Lung (tissue), 11 donors: ENCODE measurements at regions not wholly inside any gene's neighbourhood (a gene's known extent, or its start where the extent isn't known, plus 50 kb on each side); places are given as distances from the start of the nearest gene placed in this dataset.
A peak's percentile ranks its signal among the peaks of the same experiment; 100 is the strongest.

ENCODE experiments used
- ATAC-seq: fragments of 200-7000 bp; cut with Tn5 transposase; one replicate; pipeline ENCODE4 v1.9.1; 2020; ENCODE audit warnings: moderate number of reproducible peaks; ENCODE audit not compliant: insufficient read depth, low FRiP score
- DNase-seq, 3 donors: peaks; one replicate each; pipeline ENCODE4 v3.0.0-alpha.2; 2013 to 2017
- H3K27ac ChIP-seq, 2 donors: one replicate each; pipeline ENCODE4 v1.5.1; 2013; ENCODE audit warnings: mild to moderate bottlenecking in 2 of 2, moderate library complexity in 2 of 2, control low read depth in 1 of 2, inconsistent platforms in 1 of 2, low read depth in 1 of 2, low read length in 1 of 2
- H3K27me3 ChIP-seq, 3 donors: one replicate each; pipeline ENCODE4 v1.5.1; 2013; ENCODE audit warnings: low read length in 2 of 3; ENCODE audit not compliant: control insufficient read depth in 3 of 3, insufficient read depth in 3 of 3
- H3K36me3 ChIP-seq, 4 donors: one replicate each; pipeline ENCODE4 v1.5.1; 2013; ENCODE audit warnings: low read length in 4 of 4, mild to moderate bottlenecking in 1 of 4, moderate library complexity in 1 of 4; ENCODE audit not compliant: control insufficient read depth in 4 of 4, insufficient read depth in 4 of 4
- H3K4me1 ChIP-seq, 5 donors: one replicate each; pipeline ENCODE4 v1.5.1; 2013; ENCODE audit warnings: low read length in 5 of 5, mild to moderate bottlenecking in 2 of 5, moderate library complexity in 1 of 5; ENCODE audit not compliant: control insufficient read depth in 5 of 5, insufficient read depth in 5 of 5
- H3K4me3 ChIP-seq: one replicate; pipeline ENCODE4 v1.5.1; 2013; ENCODE audit warnings: mild to moderate bottlenecking, control low read depth, moderate library complexity
- H3K9ac ChIP-seq, 2 donors: one replicate each; pipeline ENCODE4 v1.5.1; 2013; ENCODE audit warnings: low read length in 2 of 2, control low read depth in 1 of 2; ENCODE audit not compliant: insufficient read depth in 1 of 2
- H3K9me3 ChIP-seq, 4 donors: one replicate each; pipeline ENCODE4 v1.5.1; 2013; ENCODE audit warnings: low read length in 3 of 4, mild to moderate bottlenecking in 1 of 4, moderate library complexity in 1 of 4; ENCODE audit not compliant: control insufficient read depth in 4 of 4, insufficient read depth in 3 of 4
- WGBS, 2 donors: extraction: QIAGEN DNeasy Blood & Tissue Kit; methylation state at CpG; one replicate each; pipeline ENCODE4 v1.1.7; 2013; 5-methylcytosine and 5-hydroxymethylcytosine counted together
- TF ChIP-seq, protein P1 (sequence below): IDR thresholded peaks from 2 replicates; pipeline ENCODE4 v1.5.1; 2012; ENCODE audit warnings: mild to moderate bottlenecking; ENCODE audit errors: control extremely low read depth, extremely low read depth
- donor health status: control.
- donor health status: control.
- donor health status: Bipolar disorder and iron deficiency.
- donor health status: healthy.
- donor health status: DM: yes; HTN: yes; CAD: no.

DNA sequence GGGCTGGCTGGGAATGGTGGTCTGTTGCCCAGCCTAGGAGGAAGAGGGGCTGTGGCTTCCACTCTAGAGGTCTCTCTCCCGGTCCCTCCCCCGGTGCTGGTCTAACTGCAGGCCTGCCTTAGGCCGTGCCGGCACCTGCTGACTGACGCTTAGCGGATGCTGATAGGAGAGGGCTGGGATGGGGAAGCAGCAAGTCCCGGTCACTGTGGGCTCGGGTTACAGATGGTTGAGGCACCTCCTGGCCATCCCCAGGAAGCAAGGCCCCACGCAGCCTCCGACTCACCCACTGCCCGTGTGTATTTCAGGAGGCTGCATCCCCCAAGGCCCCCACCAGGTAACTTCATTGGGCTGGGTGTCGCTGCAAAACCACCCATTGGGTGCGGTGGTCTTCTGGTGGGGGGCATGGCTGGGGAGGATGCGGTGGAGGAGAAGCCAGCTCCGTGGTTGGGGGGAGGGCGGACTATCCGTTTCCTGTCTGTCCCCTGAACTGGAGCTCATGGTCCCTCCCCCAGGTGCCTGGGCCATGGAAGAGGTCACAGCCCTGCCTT, 278.9 kb downstream of the SEC14L1 start:
- no peak overlapping the region for H3K9ac ChIP-seq
- no peaks in the 10 kb centered on the region for H3K9me3 ChIP-seq
- TF ChIP-seq, protein P1, sequence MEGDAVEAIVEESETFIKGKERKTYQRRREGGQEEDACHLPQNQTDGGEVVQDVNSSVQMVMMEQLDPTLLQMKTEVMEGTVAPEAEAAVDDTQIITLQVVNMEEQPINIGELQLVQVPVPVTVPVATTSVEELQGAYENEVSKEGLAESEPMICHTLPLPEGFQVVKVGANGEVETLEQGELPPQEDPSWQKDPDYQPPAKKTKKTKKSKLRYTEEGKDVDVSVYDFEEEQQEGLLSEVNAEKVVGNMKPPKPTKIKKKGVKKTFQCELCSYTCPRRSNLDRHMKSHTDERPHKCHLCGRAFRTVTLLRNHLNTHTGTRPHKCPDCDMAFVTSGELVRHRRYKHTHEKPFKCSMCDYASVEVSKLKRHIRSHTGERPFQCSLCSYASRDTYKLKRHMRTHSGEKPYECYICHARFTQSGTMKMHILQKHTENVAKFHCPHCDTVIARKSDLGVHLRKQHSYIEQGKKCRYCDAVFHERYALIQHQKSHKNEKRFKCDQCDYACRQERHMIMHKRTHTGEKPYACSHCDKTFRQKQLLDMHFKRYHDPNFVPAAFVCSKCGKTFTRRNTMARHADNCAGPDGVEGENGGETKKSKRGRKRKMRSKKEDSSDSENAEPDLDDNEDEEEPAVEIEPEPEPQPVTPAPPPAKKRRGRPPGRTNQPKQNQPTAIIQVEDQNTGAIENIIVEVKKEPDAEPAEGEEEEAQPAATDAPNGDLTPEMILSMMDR = no peak
- H3K36me3 ChIP-seq = peaks cover 0 to 5% (median 2%) of the 10 kb centered on the region in 4 donors
- H3K27me3 ChIP-seq = no peaks in the 10 kb centered on the region
- 72 to 75% methylated on average over 17 of the region's 17 CpGs for WGBS, 2 donors
- H3K27ac ChIP-seq = no peak overlapping the region
- ATAC-seq (no peak), DNase-seq (no peak)
- peaks cover 5 to 66% (median 27%) of the 10 kb centered on the region in 5 donors for H3K4me1 ChIP-seq
- H3K4me3 ChIP-seq = no peak overlapping the region

DNA sequence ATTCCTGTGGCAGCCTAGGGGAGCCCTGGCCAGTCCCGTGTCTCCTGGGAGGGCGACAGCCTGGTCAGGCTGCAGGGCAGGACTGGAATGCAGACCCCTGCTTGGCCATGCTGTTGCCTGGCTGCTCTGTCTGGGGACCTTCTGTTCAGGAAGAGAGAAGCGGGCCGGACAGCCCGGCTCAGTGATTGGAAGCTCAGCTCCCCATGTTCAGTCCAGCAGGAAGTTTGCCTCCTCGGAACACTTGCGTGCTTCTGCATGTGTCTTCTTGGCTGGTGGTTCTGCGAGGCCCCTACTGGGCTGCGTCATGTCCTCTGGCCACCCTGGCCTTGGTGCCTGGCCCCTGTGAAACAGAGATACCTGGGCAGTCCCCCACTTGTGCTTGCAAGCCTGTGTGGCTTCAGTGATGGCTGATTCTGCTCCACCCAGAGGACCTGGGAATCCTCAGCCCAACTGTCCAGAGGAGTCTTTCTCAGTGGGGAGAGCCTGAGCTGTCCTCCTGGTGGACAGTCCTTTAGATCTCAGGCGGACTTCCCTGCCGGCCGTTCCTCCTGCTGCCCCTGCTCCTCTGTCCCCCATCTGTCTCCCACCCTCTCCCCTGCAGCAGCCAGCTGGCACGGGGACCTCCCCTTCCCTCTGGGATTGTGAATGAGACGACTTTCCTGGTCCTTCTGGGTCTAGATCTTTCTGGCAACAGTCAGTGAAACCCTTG, 279.5 kb downstream of the SEC14L1 start:
- no peak for DNase-seq
- Histone ChIP-seq H3K9me3 (no peaks in the 10 kb centered on the region), H3K27ac (no peak overlapping the region), H3K4me1 (peaks cover 5 to 72% (median 30%) of the 10 kb centered on the region in 5 donors), H3K36me3 (peaks cover 0 to 5% (median 2%) of the 10 kb centered on the region in 4 donors), H3K9ac (no peak overlapping the region), H3K4me3 (no peak overlapping the region), H3K27me3 (no peaks in the 10 kb centered on the region)
- TF ChIP-seq, protein P1 = no peak
- ATAC-seq = no peak
- WGBS, 2 donors = 67 to 77% methylated on average over 14 of the region's 14 CpGs

DNA sequence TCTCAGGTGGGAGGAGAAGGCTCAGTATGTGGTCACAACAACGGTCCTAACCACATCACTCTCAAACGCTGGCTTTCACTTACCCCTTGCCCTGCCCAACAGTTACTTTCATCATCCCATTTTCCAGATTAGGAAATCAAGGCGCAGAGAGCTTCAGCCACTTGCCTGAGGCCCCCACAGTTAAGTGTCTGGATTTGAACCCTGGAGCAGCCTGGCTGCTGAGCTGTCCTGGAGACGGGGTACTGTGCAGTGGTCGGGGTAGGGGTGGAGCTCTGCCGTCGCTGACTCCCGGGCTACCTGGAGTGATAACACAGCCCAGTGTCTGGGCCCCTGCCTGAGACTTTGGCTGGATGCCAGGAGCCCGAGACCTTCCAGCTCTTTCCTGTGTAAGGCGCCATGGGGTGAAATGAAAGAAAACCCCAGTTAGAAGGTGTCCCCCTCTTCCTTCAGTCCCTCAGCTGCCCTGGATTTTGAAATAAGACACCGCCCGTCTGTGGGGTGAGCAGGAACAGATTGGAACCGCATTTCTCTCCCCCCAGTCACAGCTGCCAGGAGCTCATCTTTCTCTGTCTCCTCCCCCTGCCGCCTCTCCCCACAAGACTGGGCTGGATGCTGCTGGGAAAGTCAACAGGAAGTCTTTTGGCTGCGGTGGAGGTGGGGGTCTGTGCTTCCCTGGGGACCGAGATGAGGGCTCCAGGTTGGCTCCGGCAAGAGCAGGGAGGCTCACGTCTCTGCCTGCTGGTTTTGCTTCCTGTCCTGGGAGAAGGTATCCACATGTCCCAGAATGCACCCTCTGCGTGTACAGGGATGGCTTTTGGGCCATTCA, 280.2 kb downstream of the SEC14L1 start:
- Histone ChIP-seq H3K36me3 (peaks cover 0 to 5% (median 2%) of the 10 kb centered on the region in 4 donors), H3K27me3 (no peaks in the 10 kb centered on the region), H3K9me3 (no peaks in the 10 kb centered on the region), H3K27ac (peak overlapping the region in 1 of 2 donors; percentile 43), H3K4me1 (peaks cover 5 to 79% (median 38%) of the 10 kb centered on the region in 5 donors), H3K9ac (no peak overlapping the region), H3K4me3 (no peak overlapping the region)
- WGBS, 2 donors = 11 to 26% methylated on average over 19 of the region's 19 CpGs
- DNase-seq = peak; percentile 86 to 94 (median 86)
- TF ChIP-seq, protein P1 = no peak
- no peak for ATAC-seq
